ENCODE measurements at regions not wholly inside any gene's neighbourhood (a gene's known extent, or its start where the extent isn't known, plus 50 kb on each side); places are given as distances from the start of the nearest gene placed in this dataset.

DNA sequence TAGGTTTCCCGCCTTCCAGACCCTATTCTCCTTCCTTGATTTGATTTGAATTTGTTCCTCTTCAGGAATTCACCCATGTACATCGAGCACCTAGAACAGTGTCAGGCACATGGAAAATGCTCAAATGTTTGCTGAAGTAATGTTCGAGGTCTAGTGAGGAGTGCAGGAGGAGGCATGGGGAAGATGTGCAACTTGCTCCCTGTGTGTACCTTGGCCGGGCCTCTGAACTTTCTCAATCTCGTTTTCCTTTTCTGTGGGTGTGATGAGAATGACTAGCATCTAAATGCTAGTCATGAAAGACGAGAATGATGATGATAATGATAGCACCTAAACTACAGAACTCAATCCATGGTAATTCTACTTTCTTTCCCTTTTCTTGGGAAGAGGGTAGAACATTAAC lies 279.1 kb upstream of the PLET1 start:
- no peak for DNase-seq (ENCODE audit: low read depth)

DNA sequence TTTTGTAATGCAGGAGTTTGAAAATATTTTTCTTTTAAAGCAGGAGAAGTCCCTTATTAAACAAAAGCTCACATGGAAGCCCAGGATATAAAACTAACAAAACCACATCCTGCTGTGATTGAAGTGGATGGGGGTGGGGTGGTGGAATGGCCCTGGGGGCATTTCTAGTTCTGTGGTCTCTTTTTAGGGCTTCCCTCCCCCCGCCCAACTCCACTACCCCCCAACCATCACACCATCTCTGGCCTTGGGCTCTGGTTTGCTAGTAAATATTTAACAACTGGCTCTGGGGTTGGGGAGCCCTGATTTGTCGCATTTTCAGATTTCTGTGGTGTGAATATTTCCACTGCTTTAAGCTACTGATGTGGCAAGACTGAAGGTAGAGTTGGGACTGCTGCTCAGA lies 279.6 kb upstream of the PLET1 start:
- DNase-seq (ENCODE audit: low read depth): no peak

DNA sequence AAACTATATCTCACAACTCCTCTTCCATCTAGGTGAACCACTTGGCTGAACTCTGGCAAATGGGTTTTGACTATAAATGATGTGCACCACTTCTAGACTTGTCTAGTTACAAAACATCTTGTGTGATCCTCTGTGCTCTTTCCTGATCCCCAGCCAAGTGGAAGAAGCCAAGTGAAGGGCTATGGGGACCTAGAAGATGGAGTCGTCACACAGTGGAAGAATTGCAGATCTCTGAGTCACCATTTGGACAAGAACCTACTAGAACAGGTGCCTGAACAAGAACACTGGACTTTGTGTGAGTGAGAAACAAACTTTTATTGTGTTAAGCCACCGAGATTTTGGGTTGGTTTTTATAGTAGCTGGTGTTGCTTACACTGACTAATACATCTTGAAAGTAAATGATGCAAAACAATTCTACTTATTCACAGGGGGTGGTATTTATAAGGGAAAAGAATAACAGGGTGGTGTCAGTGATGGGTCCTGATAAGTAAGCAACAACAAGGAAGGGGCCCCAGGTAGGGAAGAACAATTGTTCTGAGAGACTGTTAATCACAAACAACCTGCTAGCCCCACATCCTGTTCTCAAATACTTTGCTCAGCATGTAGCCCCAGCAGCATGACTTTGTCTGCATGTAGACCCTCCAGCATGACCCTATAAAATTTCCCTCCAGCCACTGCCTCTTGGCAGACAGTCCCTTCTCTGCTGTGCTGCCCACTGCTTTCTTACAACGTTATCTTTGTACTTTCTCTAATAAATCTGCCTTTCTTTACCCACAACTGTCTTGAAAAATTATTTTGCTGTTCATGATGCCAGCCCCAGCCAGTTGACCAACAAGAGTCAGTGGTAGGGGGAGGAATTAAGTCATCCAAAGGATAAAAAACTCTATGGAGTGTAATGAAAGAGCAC lies 280.7 kb upstream of the PLET1 start:
- no peak for DNase-seq (ENCODE audit: low read depth)

DNA sequence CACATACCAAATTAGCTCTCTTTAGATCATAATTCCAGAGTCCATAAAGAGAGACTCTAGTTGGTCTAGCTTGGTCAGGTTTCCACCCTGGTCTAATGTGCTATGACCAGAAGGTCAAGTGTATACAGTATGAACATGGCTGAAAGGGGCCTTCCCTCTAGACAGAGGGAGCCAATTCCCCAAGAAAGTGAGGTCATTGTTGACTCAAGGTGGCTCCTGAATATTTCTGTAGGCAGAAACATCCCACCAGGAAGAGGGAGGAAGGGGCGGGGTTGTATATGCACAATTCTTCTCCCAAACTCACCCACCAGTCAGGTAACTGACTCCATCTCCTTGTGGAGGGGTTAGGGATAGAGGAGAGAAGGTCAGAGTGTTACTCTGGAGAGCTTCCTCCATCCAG lies 281.8 kb upstream of the PLET1 start:
- DNase-seq (ENCODE audit: low read depth): no peak

DNA sequence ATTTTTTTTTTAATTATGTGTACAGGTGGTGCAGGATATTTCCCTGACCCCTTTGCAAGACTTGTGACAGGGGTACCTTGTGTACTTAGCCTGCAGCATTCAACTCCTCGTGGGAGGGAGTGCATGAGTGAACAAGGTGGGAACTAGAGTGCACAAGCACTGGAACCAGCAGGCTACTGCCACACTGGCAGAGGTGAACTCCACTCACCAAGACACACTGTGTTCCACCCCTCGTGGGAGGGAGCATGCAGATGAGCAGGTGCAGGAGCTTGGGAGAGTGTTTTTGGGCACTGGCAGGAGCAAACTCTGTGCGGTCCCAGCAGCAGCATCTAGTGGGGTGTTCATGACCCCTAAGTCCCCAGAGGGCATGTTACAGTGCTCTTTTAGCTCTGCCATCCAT lies 282.7 kb upstream of the PLET1 start:
- no peak for DNase-seq (ENCODE audit: low read depth)

DNA sequence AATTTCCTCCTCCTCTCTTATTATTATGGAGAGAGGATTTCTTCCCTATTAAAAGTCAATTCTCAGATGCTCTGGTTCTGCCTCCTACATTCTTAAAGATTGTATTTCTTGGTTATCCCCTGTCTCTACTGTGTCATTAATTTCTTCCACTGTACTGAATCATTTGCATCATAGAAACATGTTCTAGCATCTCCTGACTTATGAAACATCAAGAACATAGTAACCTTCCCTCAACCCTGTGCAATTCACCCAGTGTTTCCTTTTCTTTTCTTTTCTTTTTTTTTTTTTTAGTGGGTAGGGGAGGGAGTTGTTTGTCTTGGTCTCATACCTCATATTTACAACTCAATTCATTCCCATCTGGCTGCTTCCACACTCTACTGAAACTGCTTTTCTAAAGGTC lies 288.0 kb upstream of the PLET1 start:
- no peak for DNase-seq (ENCODE audit: low read depth)

DNA sequence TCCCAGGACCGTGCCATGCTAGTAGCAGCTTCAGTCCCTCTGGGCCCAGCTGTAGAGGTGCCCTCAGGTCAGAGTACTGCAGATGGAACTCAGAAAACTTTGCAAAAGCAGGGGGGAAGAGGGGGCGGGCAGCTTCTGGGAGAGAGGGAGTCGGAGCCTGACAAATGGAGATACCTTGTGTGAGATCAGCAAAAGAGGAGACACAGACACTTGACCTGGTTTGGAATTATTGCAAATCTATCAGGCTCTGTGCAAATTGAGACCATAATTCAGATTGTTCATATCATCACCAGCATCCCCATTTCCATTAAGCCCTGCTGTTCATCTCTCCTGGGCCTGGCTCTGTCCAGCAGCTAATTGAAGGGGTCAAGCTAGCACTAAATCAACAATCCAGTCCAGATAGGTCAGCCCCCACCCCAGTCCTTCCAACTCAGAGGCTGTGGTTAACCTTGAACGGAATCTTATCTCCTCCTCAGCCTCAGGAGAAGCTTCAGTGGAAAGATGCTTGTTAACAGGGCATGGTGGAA lies 292.6 kb upstream of the PLET1 start:
- no peak for DNase-seq (ENCODE audit: low read depth)

DNA sequence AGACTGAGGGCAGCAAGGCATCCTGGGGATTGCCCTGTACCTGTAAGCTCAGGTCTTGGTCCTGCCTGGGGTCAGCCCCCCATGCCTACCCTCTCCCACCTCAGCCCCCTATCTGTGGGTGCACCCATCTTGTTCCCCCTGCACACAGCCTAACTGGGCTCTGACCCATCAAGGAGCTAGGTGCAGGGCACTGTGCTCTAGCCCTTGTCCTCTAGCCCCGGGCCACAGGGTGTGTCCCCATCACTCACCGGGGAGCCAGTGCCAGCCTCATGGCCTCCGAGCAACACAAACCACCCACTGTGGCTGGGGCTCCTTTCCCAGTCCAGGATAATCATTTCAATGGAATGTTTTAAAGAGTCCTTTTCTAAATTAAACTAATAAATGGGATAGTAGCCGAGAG lies 293.9 kb upstream of the PLET1 start:
- no peak for DNase-seq (ENCODE audit: low read depth)

DNA sequence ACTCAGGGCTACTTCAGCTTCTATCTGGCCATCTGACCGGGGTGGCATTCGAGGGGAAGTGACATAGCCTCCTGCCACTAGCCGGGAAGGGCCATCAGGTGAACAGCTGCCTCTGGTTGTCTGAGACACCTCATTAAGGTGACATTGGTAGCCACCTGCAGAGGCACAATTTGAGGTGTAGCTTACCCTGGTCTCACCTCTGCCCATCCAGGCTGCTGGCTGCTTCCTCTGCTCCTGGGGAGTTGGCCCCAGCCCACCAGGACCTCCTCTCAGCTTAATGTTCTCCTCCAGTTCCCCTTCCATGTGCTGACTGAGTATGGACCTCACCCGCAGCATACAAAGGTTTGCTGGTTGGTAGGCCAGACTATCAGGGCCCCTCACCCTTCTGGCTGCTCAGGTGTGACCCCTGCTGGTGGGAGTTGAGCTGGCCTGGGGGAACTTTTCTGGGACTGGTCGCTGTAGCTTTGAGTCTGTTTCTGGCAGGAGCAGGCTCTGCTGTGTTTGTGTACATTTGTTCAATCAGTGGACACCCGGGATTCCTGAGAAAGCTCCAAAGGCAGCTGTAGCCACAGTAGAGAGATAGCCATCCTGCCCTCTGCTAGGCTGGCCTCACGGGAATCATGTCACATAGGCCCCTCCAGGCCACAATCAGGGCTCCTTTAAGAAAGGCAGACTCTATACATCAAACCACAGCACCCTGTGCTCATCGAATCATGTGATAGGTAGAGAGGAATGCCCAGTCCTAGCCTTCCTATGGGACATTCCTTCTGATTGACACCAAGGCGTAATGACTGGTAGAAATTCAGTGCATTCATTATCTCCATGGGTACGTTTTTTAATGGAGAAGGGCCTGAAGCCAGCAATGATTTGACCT lies 295.1 kb upstream of the PLET1 start:
- peak; percentile 64 for DNase-seq (ENCODE audit: low read depth)

DNA sequence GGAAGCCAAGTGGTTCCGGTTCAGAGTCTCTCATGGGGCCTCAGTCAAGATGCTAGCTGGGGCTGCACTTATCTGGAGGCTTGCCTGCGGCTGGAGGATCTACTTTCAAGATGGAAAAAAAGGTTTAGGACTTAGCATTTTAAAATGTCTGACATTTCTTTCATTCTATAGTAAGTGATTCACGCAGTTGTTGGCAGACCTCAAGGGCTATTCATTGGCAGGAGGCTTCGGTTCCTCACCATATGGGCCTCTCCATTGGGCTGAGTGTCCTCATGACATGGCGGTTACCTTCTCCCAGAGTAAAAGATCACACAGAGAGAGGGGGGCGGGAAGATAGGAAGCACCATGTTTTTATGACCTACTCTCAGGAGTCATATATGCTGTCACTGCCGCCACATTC lies 298.0 kb upstream of the PLET1 start:
- DNase-seq (ENCODE audit: low read depth): no peak

DNA sequence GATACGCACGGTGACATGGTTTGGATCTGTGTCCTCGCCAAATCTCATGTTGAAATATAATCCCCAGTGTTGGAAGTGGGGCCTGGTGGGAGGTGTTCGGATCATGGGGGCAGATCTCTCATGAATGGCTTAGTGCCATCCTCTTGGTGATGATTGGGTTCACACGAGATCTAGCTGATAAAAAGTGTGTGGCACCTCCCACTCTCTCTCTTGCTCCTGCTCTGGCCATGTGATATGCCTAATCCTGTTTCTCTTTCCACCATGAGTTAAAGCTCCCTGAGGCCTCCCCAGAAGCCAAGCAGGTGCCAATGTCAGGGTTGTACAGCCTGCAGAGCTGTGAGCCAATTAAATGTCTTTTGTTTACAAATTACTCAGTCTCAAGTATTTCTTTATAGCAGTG lies 303.1 kb upstream of the PLET1 start:
- DNase-seq (ENCODE audit: low read depth): no peak

DNA sequence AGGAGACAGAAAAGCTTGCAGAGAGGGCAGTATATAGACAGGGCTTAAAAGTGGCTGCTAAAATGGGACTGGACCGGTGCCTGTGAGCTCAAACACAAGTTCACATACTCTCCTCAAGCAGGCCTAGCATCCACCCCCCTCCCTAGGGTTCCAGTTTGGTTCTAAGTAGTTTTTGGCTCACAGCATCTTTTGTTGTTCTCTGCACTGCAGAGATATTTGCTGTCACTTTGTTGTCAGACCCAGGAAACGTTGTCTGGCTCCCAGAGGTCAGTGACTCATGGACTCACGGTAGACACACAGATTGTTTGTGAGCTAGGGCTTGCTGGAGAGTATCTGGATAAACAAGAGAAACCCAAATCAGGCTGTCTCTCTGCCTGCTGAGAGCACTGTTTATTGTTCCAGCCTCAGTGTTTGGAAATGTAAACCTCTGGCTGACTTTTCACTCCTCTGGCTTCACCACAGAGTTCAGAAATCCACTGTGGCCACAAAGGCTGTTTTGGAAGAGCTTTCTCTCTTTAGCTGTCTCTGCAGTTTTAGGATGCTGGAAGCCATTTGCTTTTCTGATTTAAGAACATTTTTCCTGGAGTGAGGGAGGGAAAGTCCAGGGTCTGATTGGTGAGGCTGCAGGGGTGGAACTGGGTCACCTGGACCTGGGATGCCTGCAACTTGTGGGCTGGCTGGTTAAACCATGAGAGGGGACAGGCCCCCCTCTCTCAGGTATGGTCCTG lies 303.7 kb upstream of the PLET1 start:
- no peak for DNase-seq (ENCODE audit: low read depth)

DNA sequence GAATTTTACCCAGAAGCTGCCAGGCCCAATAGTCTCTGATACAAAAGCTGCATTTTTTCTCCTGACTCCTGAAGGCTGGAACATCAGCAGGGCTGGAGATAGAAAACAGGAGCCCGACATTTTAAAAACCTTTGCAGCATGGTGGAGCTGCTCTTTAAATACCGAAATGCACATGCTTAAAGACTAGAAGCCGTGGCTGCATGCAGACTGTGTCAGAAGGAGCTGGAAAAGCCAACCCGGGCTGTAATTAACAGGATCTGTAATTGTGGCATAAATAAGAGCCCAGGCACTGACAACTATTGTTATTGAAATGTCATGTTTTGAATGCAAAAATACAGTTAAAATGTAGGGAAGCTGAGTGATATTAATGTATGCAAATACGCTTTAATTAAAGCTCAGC lies 304.9 kb upstream of the PLET1 start:
- DNase-seq (ENCODE audit: low read depth): no peak

DNA sequence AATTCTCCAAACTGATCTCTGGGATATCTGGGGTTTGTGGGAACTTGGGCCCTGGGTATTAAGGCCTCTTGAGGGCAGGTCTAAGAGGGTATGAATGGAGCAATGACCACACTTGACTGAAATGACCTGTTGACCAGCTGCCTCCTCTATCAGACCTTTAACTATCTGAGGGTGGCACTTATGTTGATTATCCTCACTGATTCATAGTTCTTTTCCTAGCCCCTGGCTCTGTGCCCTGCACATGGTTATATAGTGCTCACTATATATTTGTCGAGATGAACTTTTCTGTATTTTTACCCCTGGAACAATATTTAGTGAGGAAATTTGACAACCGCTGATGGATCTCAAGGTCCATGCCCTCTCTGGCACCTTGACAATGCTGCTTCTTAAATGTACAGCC lies 305.5 kb upstream of the PLET1 start:
- DNase-seq (ENCODE audit: low read depth): no peak

DNA sequence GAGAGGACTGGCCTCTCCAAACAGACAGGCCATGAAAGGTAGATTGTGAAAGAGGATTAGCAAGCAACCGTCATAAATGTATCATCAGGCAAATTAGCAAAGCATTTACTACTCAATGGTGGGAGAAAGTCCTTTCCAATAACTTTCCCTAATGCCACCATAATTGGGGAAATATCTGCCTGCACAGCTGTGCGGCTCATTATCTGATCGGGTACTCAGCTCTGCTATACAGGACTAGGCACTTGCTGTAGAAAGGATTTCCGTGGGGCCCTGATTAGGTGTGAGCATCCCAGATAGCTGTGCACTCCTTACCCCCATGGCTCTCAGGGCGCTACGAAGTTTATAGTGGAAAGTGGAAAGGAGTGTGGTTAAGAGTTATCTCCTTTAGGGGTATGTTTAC lies 309.7 kb upstream of the PLET1 start:
- no peak for DNase-seq (ENCODE audit: low read depth)

DNA sequence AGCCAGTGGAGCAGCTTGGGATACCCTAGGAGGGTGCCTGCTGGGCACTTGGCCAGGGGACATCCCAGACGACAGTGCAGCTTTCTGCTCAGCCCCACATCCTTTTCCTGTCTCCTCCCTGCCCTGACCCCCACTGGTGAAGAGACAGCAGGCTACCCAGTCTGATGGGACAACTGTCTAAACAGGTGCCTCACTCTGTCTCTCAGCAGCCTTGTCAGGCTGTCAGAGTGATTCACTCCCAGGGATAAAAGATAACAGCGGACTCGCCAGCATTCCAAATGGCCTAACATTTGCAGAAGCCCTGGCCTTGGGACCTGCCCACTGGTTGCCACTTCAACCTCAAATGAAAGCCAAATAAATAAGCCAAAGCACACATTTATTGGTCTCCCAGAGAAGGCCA lies 318.6 kb upstream of the PLET1 start:
- DNase-seq (ENCODE audit: low read depth): no peak

DNA sequence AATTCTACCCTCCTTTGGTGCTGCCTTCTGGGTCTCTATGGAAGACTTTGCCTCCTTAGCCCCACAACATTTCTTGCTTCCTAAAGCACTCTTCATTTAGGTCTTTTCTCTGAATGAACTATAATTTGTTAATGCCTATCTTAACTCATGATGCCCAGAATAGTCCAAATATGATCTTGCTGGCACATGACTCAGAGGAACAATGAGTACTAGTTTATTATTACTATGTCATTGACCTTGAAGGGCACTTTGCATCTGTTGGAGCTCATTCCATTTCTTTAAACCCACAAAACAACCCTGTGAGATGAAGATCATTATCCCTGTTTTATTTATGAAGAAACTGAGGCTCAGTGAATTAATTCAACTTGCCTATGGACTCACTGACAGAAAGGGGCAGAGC lies 320.2 kb upstream of the PLET1 start:
- DNase-seq (ENCODE audit: low read depth): no peak

DNA sequence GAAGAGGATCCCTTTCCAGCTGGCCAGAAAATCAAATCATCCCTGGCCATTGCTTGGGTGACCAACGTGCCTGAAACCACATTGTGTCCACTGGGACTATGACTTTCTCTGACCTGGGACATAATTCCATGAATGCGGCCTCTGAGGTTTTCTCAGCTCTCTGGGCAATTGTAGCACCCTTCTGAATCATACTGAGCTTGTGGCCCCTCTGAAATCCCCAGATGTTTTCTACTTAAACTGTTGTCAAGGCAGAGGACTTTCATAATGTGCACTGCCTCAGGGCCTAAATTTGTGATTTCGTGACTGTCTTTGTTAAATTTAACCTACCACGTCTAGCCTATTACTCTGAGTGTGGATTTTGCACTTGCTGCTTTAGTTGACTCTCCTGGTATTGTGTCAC lies 321.1 kb upstream of the PLET1 start:
- no peak for DNase-seq (ENCODE audit: low read depth)

DNA sequence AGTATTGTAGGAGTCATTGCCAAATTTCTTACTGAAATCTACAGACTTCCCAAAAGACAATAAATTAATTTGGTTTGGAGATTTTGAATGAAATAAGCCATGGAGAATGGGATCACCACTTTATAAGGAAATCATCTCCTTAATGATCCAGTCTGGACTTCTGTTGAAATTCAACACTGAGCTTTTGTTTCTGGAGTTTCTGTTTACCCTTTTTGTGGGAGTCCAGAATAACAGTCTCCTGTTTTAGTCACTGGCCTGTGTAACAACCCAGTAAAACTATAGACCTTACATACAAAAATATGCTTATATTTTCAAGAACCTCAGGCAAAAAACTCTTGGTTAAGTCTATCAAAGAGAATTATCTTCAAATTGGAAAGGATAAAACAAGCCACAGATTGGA lies 321.7 kb upstream of the PLET1 start:
- DNase-seq (ENCODE audit: low read depth): no peak

DNA sequence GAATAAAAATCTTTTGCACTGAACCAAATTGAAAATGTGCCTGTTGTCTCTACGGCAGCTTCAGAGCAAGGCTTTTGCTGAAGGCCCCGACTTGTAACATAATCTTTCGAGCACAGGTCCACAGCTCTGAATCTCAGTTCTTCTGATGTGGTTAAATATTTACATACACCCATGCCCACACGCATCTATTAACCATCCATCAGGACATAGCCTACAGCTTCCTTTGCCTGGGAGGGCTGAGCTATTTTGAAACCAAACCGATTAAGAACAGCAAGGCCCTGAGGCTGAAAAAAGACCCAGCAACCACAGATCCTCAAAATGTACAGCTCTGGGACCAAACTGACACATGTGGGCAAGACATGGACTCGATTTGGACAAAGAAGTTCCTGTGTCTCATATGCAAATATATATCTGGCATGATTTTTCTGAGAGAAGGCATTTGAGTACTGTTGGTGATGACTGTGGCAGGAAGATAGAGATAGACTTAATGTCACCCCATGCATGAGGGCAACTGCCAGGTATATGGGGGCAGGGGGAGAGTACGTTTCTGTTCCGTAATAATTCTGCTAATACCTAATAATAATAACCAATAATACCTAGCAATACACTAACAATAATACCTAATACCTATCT lies 322.7 kb upstream of the PLET1 start:
- DNase-seq (ENCODE audit: low read depth): no peak

DNA sequence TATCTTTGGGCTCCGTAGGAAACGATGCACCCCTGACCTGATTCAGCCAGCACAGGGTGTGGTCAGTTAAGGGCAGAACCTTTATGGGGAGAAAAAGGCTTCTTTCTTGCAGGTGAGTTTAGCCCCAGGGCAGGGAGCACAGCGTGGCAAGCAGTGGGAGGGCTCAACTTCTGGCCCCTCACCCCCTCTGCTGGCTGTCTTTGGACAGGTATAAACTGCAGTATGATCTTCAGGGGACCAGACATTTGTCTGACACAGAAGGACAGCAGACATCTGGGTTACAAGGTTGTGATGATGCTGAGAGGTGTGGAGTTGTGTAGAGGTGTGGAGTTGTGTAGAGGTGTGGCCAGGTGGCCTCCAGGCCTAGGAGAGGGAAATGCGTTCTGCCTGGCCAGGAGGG lies 324.0 kb upstream of the PLET1 start:
- DNase-seq (ENCODE audit: low read depth): no peak

DNA sequence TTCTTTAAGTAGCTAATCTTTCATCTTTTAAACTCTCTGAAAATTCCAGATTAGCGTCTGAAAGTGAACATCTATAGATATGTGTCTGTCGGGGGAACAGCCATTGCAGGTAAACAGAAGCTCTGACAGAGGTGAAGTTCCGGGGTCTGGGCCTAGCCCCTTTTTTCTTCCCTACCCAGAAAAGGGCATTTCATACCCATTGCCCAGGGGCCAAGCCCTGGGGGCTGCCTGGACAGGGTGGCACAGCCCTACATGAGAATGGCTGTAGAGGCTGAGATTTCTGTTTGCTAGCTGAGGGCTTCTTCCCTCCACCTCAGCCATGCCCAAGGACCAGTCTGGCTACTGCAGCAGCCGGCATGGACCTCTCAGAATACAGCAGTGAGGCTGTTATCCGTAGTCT lies 327.0 kb upstream of the PLET1 start:
- no peak for DNase-seq (ENCODE audit: low read depth)
